HepG2 (cell line): ENCODE measurements at regions not wholly inside any gene's neighbourhood (a gene's known extent, or its start where the extent isn't known, plus 50 kb on each side); places are given as distances from the start of the nearest gene placed in this dataset.

Experiments used
- AGO2 ChIP-seq: fragments of 200-400 bp; formaldehyde crosslinking; optimal IDR thresholded peaks from 2 replicates; pipeline ENCODE3; 2017; ENCODE audit warnings: mild to moderate bottlenecking, low read depth, low read length, moderate library complexity
- ATF5 ChIP-seq: sonication (generic); formaldehyde crosslinking; IDR thresholded peaks from 2 replicates; pipeline ENCODE4 v1.4.0; 2020; ENCODE audit warnings: mild to moderate bottlenecking, low read depth, missing genetic modification reagents
- DMTF1 ChIP-seq: sonication (generic); formaldehyde crosslinking; IDR thresholded peaks from 2 replicates; pipeline ENCODE4 v1.4.0; 2020; ENCODE audit warnings: mild to moderate bottlenecking, missing genetic modification reagents
- FLYWCH1 ChIP-seq: sonication (generic); formaldehyde crosslinking; IDR thresholded peaks from 2 replicates; pipeline ENCODE4 v1.8.1; 2023; ENCODE audit warnings: mild to moderate bottlenecking, missing genetic modification reagents
- HBP1 ChIP-seq: IDR thresholded peaks from 2 replicates; pipeline ENCODE4 v1.6.1; 2016; ENCODE audit warnings: low read depth, control low read depth
- HNRNPK ChIP-seq: fragments of 200-400 bp; formaldehyde crosslinking; IDR thresholded peaks from 2 replicates; pipeline ENCODE4 v1.6.1; 2018; ENCODE audit warnings: low read length, low read depth, moderate library complexity, mild to moderate bottlenecking; ENCODE audit not compliant: poor library complexity, severe bottlenecking
- JARID2 ChIP-seq: sonication (generic); formaldehyde crosslinking; IDR thresholded peaks from 2 replicates; pipeline ENCODE4 v1.8.1; 2023; ENCODE audit warnings: missing genetic modification reagents, inconsistent platforms; ENCODE audit not compliant: insufficient replicate concordance
- KMT2B ChIP-seq: IDR thresholded peaks from 2 replicates; pipeline ENCODE4 v1.6.1; 2016; ENCODE audit warnings: missing genetic modification reagents, missing compliant biosample characterization
- ZBTB38 ChIP-seq: sonication (generic); formaldehyde crosslinking; IDR thresholded peaks from 2 replicates; pipeline ENCODE4 v1.5.1; 2020; ENCODE audit warnings: mild to moderate bottlenecking, missing genetic modification reagents
- ZHX2 ChIP-seq, 2 experiments: sonication (generic) in 1 of 2; formaldehyde crosslinking in 1 of 2; IDR thresholded peaks; 2 replicates each; pipeline versions ENCODE4 v1.6.1 to v1.9.0; 2014 to 2022; ENCODE audit warnings: antibody characterized with exemption in 1 of 2, borderline replicate concordance in 1 of 2, inconsistent platforms in 1 of 2, low read depth in 1 of 2, missing genetic modification reagents in 1 of 2
- ZNF574 ChIP-seq: sonication (generic); formaldehyde crosslinking; IDR thresholded peaks from 2 replicates; pipeline ENCODE4 v1.4.0; 2020; ENCODE audit warnings: missing genetic modification reagents
- ZNF629 ChIP-seq: sonication (generic); formaldehyde crosslinking; conservative IDR thresholded peaks from 2 replicates; pipeline ENCODE4 v1.5.0; 2020; ENCODE audit warnings: missing genetic modification reagents
- ZNF883 ChIP-seq: sonication (generic); formaldehyde crosslinking; IDR thresholded peaks from 2 replicates; pipeline ENCODE4 v1.5.1; 2020; ENCODE audit warnings: mild to moderate bottlenecking, missing genetic modification reagents; ENCODE audit errors: not compliant biosample characterization

GRCh38 chr2:62569907-62570841 lies 64.2 kb upstream of the TMEM17 start (continued):
- TF ChIP-seq FLYWCH1 (CRISPR knock-in tag) (no peak), ZNF629 (CRISPR knock-in tag) (peak; percentile 8; the same call in 1 of the 2 replicates), HNRNPK (no peak), DMTF1 (CRISPR knock-in tag) (0 out of 2 replicates have a peak, but pooled peaks have one; percentile 78), JARID2 (CRISPR knock-in tag) (no peak), ZNF883 (CRISPR knock-in tag) (peak; percentile 42), ATF5 (no peak), ZHX2 (IDR thresholded peaks at IDR 0.05; ENCODE audit: low read depth) (no peak; the same call in none of the 2 replicates), ZHX2 (CRISPR knock-in tag; IDR thresholded peaks at IDR 0.05; ENCODE audit: borderline replicate concordance) (0 out of 2 replicates have a peak, but pooled peaks have one; percentile 73), ZNF574 (CRISPR knock-in tag) (peak; percentile 52), ZBTB38 (no peak; the same call in 1 of the 2 replicates), HBP1 (CRISPR knock-in tag) (no peak), KMT2B (CRISPR knock-in tag) (peak; percentile 15; the same call in 1 of the 2 replicates), AGO2 (no peak)
